Fibroblast of villous mesenchyme (primary cell): ENCODE measurements at regions not wholly inside any gene's neighbourhood (a gene's known extent, or its start where the extent isn't known, plus 50 kb on each side); places are given as distances from the start of the nearest gene placed in this dataset.

Source experiments
- DNase-seq: peaks from one replicate; pipeline ENCODE4 v3.0.0-alpha.2; 2010; ENCODE audit warnings: low read depth
- H3K4me3 ChIP-seq: 2 replicates; pipeline ENCODE4 v1.5.1; 2011; ENCODE audit warnings: low read depth, mild to moderate bottlenecking, low read length
- TF ChIP-seq, protein P1 (sequence below): IDR thresholded peaks from 2 replicates; pipeline ENCODE4 v1.5.1; 2012; ENCODE audit warnings: low read depth, mild to moderate bottlenecking, low read length; ENCODE audit not compliant: insufficient read depth

DNA sequence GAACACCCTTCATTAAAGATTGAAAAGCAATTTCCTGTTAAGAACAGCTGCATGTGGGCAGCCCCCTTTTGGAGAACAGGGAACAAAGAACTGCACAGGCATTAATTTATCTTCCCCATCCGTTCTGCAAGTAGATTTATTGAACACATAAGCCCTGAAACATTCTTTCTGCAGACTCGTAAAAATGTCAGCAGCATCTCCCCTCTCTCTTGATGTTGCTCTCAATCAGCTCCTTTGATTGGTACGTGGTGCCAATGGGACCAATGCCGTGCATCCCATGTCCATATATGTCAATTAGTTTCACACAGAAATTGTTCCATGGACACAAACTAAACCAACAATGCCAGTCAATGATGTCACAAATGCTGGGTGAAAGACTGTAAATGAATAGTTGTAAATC, 228.5 kb upstream of the RASGEF1B start:
- no peak for DNase-seq
- TF ChIP-seq, protein P1, sequence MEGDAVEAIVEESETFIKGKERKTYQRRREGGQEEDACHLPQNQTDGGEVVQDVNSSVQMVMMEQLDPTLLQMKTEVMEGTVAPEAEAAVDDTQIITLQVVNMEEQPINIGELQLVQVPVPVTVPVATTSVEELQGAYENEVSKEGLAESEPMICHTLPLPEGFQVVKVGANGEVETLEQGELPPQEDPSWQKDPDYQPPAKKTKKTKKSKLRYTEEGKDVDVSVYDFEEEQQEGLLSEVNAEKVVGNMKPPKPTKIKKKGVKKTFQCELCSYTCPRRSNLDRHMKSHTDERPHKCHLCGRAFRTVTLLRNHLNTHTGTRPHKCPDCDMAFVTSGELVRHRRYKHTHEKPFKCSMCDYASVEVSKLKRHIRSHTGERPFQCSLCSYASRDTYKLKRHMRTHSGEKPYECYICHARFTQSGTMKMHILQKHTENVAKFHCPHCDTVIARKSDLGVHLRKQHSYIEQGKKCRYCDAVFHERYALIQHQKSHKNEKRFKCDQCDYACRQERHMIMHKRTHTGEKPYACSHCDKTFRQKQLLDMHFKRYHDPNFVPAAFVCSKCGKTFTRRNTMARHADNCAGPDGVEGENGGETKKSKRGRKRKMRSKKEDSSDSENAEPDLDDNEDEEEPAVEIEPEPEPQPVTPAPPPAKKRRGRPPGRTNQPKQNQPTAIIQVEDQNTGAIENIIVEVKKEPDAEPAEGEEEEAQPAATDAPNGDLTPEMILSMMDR: no peak
- no peak overlapping the region for H3K4me3 ChIP-seq

DNA sequence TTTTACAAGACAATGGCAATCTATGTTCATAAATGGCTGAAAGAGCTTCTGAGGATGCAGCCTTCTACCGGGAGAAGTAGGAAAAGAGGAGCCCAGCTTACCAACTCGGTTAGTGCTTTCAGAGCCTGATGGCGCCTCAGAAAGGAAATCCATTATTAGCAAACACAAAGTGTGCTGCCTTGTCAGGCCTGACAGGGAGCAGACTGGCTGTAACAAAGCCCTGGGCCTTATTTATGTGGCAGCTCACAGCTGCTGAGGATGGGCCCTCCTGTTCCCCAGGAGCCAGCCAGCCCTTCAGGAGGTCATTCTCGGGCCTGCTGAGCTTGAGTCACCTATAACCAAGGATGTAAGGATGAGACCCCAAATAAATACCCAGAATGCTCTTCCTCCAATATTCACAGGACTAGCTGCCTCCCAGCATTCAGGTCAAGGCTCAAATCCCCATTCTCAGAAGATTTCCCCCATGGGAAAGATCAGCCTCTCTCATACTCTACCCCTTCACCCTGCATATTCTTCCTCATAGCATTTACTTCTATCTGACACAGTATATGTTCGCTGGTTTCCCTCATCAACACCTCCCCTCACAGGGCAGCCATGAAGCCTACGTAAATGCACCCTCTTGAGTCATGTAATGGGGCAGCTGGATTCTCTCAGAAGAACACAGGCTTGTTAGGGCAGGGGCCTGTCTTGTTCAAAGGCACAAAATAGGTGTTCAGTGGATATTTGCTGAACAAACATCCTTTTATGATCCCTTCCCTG, 227.0 kb upstream of the RASGEF1B start:
- TF ChIP-seq, protein P1: no peak
- DNase-seq: no peak
- no peak overlapping the region for H3K4me3 ChIP-seq

DNA sequence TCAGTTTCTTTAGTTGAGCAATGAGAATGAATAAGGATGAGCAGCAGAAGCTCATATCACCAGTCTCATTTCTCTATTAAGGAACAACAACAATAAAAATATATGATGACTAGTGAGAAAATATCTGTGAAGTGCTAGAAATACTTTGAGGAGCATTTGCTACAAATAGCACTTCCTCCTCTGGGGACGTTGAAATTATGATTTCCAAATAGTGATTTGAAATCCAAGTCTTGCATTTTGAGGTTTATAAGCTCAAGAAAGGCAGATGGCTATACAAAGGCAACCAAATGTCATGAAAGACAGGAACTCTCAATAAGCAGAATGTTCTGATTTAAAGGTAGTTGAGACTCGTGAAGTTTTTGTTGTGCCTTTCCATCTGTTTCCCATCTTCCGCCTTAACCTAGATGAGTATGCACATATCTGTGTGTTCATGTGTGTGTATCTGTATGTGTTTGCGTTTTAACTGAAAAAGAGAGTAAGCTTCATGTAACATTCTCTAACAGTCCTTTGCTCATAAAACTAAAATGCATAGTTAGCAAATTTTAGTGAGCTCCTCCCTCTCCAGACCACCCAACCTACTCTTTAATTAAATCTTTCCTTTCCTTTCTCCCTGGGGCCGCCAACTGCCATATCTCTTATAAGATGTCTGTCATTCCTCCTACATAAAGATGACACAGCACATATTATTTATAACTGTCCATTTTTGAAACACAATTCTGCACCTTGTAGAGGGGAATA, 222.6 kb upstream of the RASGEF1B start:
- TF ChIP-seq, protein P1: no peak
- no peak for DNase-seq
- no peak overlapping the region for H3K4me3 ChIP-seq

DNA sequence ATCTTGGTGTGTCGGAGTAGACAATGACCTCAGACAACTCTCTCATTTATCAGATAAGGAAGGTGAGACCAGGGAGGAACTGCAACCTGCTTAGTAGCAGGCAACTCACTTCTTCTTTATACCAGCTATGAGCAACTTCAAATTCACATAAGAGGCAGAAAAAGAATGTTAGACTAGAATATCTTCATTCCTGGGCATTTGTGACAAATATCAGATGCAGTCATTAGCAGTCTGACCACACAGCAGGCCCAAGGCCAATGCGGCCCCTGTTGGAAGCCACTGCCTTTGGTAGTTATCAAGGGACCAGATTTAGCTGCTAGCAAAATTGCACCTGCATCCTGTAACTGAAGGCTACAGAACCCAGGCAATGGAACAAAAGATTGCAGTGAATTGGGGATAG, 219.2 kb upstream of the RASGEF1B start:
- no peak overlapping the region for H3K4me3 ChIP-seq
- no peak for DNase-seq
- TF ChIP-seq, protein P1: no peak

DNA sequence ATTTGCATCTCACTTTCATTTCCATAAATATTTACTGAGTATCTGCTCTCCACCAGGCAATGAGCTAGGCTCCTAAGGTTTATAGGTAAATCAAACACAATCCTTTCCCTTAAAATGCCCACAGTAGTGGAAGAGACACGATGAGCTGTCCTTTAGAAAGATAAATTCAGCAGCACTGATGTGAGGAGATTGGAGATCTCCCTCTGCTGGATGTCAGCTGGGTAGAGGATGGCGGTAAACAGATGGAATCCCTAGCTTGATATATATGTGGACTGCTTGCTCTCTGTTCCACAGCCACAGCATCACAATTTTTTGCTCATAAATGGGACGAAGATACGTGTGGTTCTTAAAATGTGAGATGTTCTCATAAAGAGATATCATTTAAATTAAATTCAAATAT, 216.4 kb upstream of the RASGEF1B start:
- TF ChIP-seq, protein P1: peak; percentile 11
- H3K4me3 ChIP-seq: no peak overlapping the region
- no peak for DNase-seq

DNA sequence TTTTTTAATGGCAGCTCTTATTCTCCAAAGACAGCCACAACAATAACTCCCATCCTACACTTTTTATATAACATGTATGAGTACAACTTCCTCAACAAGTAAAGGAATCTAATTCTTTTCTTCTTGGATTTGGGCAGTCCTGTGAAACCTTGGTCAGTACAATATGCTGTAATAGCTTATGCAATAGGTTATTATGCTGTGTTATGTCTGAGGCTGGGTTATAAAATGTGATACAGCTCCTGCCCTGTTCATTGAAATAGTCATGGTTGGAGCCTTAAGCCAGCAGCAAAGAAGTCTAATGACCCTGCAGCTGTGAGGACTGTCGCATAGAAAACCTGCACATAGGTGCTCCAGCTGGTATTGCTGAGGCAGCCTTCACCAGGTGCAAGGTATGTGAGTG, 215.8 kb upstream of the RASGEF1B start:
- TF ChIP-seq, protein P1: no peak
- H3K4me3 ChIP-seq: no peak overlapping the region
- no peak for DNase-seq

DNA sequence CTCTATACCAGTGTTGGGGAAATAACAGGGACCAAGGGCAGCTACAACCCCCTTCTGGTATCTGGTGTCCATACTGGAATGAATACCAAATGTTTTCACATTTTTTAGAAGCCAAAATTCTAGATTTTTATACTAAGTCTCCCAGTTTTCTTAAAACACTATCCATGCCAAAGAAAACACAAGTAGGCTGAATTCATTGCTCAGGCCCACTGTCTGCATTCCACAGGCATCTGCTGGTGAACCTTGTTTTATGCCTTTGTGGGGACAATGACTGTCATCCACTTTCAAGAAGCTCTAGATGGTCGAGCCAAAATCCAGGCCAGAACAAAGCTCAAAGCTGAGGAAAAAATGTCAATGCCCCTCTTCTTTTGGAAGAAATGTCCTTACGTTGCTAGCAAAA, 213.4 kb upstream of the RASGEF1B start:
- H3K4me3 ChIP-seq: no peak overlapping the region
- TF ChIP-seq, protein P1: no peak
- no peak for DNase-seq
